Endothelial cell (in vitro differentiated cells): ENCODE measurements at regions not wholly inside any gene's neighbourhood (a gene's known extent, or its start where the extent isn't known, plus 50 kb on each side); places are given as distances from the start of the nearest gene placed in this dataset.

ENCODE experiments used
- DNase-seq: peaks from one replicate; pipeline ENCODE4 v3.0.0; 2021; ENCODE audit warnings: low spot score
- H3K27ac Mint-ChIP-seq: one replicate; pipeline ENCODE4 v1.8.0; 2021; ENCODE audit warnings: mixed read lengths, inconsistent platforms; ENCODE audit not compliant: unreplicated experiment
- H3K27me3 Mint-ChIP-seq: one replicate; pipeline ENCODE4 v1.8.0; 2021; ENCODE audit warnings: mild to moderate bottlenecking, moderate library complexity, mixed read lengths, inconsistent platforms; ENCODE audit not compliant: unreplicated experiment
- H3K36me3 Mint-ChIP-seq: one replicate; pipeline ENCODE4 v1.8.0; 2021; ENCODE audit warnings: mild to moderate bottlenecking, low read depth, mixed read lengths, inconsistent platforms; ENCODE audit not compliant: unreplicated experiment
- H3K4me1 Mint-ChIP-seq: one replicate; pipeline ENCODE4 v1.8.0; 2021; ENCODE audit warnings: mild to moderate bottlenecking, mixed read lengths, inconsistent platforms; ENCODE audit not compliant: unreplicated experiment
- H3K4me3 Mint-ChIP-seq: one replicate; pipeline ENCODE4 v1.8.0; 2021; ENCODE audit warnings: mild to moderate bottlenecking, mixed read lengths, inconsistent platforms; ENCODE audit not compliant: unreplicated experiment
- H3K9me3 Mint-ChIP-seq: one replicate; pipeline ENCODE4 v1.8.0; 2021; ENCODE audit warnings: mixed read lengths, inconsistent platforms; ENCODE audit not compliant: unreplicated experiment
- CTCF ChIP-seq: fragments of 200-600 bp; sonication (generic); IDR thresholded peaks from one replicate; pipeline ENCODE4 v1.5.0; 2021; ENCODE audit warnings: antibody characterized with exemption; ENCODE audit not compliant: unreplicated experiment

- Mint-ChIP-seq H3K9me3 (no peaks in the 10 kb centered on the region), H3K36me3 (peaks cover 49% of the 10 kb centered on the region), H3K4me1 (peaks cover 19% of the 10 kb centered on the region), H3K27ac (no peak overlapping the region), H3K27me3 (peaks cover 5% of the 10 kb centered on the region), H3K4me3 (no peak overlapping the region)
- DNase-seq: no peak
- TF ChIP-seq CTCF: no peak
Measured at GRCh38 chr10:29685506-29685905, 50.7 kb upstream of the SVIL start.
